H9 (cell line): ENCODE measurements at regions not wholly inside any gene's neighbourhood (a gene's known extent, or its start where the extent isn't known, plus 50 kb on each side); places are given as distances from the start of the nearest gene placed in this dataset.

Experiments
- DNase-seq: peaks from one replicate; pipeline ENCODE4 v3.0.0-alpha.2; 2017
- H2AFZ ChIP-seq: one replicate; pipeline ENCODE4 v1.6.1; 2013; ENCODE audit warnings: mild to moderate bottlenecking, low read length, control low read depth, moderate library complexity
- H2AK5ac ChIP-seq: 2 replicates; pipeline ENCODE4 v1.6.1; 2013; ENCODE audit warnings: low read length, control low read depth, mixed read lengths; ENCODE audit not compliant: insufficient read length
- H2BK120ac ChIP-seq: one replicate; pipeline ENCODE4 v1.6.1; 2013; ENCODE audit warnings: low read depth, mild to moderate bottlenecking, low read length, control low read depth, inconsistent platforms; ENCODE audit not compliant: poor library complexity, severe bottlenecking
- H2BK12ac ChIP-seq: 2 replicates; pipeline ENCODE4 v1.6.1; 2013; ENCODE audit warnings: low read length, control low read depth, mixed read lengths, low read depth; ENCODE audit not compliant: insufficient read length
- H2BK15ac ChIP-seq: 2 replicates; pipeline ENCODE4 v1.6.1; 2013; ENCODE audit warnings: low read depth, low read length, control low read depth
- H2BK20ac ChIP-seq: one replicate; pipeline ENCODE4 v1.6.1; 2013; ENCODE audit warnings: low read depth, mild to moderate bottlenecking, low read length, control low read depth, inconsistent platforms; ENCODE audit not compliant: poor library complexity, severe bottlenecking
- H2BK5ac ChIP-seq: 2 replicates; pipeline ENCODE4 v1.6.1; 2013; ENCODE audit warnings: low read length, control low read depth, mixed read lengths; ENCODE audit not compliant: insufficient read length
- H3K14ac ChIP-seq: 2 replicates; pipeline ENCODE4 v1.6.1; 2013; ENCODE audit warnings: low read length, control low read depth; ENCODE audit not compliant: insufficient read depth
- H3K18ac ChIP-seq: 2 replicates; pipeline ENCODE4 v1.6.1; 2013; ENCODE audit warnings: low read depth, mild to moderate bottlenecking, mixed read lengths, low read length, control low read depth; ENCODE audit not compliant: insufficient read length
- H3K23ac ChIP-seq: 2 replicates; pipeline ENCODE4 v1.6.1; 2013; ENCODE audit warnings: low read length, control low read depth, mixed read lengths, low read depth; ENCODE audit not compliant: insufficient read length
- H3K23me2 ChIP-seq: 2 replicates; pipeline ENCODE4 v1.6.1; 2013; ENCODE audit warnings: low read depth, mild to moderate bottlenecking, mixed read lengths, low read length, control low read depth; ENCODE audit not compliant: insufficient read length, poor library complexity, severe bottlenecking
- H3K27ac ChIP-seq: 2 replicates; pipeline ENCODE4 v1.5.1; 2013; ENCODE audit warnings: low read length, control low read depth, mixed read lengths, low read depth; ENCODE audit not compliant: insufficient read length
- H3K27me3 ChIP-seq: 2 replicates; pipeline ENCODE4 v1.6.1; 2013; ENCODE audit warnings: low read length, control low read depth, inconsistent platforms; ENCODE audit not compliant: insufficient read depth
- H3K4ac ChIP-seq: 2 replicates; pipeline ENCODE4 v1.6.1; 2013; ENCODE audit warnings: low read depth, mild to moderate bottlenecking, control low read depth, inconsistent platforms, low read length, moderate library complexity
- H3K4me1 ChIP-seq: 2 replicates; pipeline ENCODE4 v1.6.1; 2013; ENCODE audit warnings: low read length, control low read depth, inconsistent platforms; ENCODE audit not compliant: insufficient read depth
- H3K4me2 ChIP-seq: 2 replicates; pipeline ENCODE4 v1.6.1; 2013; ENCODE audit warnings: low read length, control low read depth, mixed read lengths; ENCODE audit not compliant: insufficient read length, insufficient read depth
- H3K56ac ChIP-seq: 2 replicates; pipeline ENCODE4 v1.6.1; 2013; ENCODE audit warnings: low read depth, mild to moderate bottlenecking, mixed read lengths, low read length, control low read depth; ENCODE audit not compliant: insufficient read length
- H3K79me1 ChIP-seq: 2 replicates; pipeline ENCODE4 v1.6.1; 2013; ENCODE audit warnings: low read depth, mild to moderate bottlenecking, moderate library complexity, low read length, control low read depth, inconsistent platforms; ENCODE audit not compliant: insufficient read depth, poor library complexity, severe bottlenecking
- H3K79me2 ChIP-seq: 2 replicates; pipeline ENCODE4 v1.6.1; 2013; ENCODE audit warnings: low read length, control low read depth, inconsistent platforms; ENCODE audit not compliant: insufficient read depth
- H3K9ac ChIP-seq: 2 replicates; pipeline ENCODE4 v1.6.1; 2013; ENCODE audit warnings: low read length, control low read depth, mixed read lengths; ENCODE audit not compliant: insufficient read length; ENCODE audit errors: extremely low read depth
- H3K9me3 ChIP-seq: one replicate; pipeline ENCODE4 v1.6.1; 2013; ENCODE audit warnings: low read depth, low read length, inconsistent platforms; ENCODE audit not compliant: control insufficient read depth
- H3T11ph ChIP-seq: one replicate; pipeline ENCODE4 v1.6.1; 2013; ENCODE audit warnings: mild to moderate bottlenecking, low read length, control low read depth, inconsistent platforms
- H4K20me1 ChIP-seq: one replicate; pipeline ENCODE4 v1.6.1; 2013; ENCODE audit not compliant: control insufficient read depth, insufficient read length, insufficient read depth
- H4K5ac ChIP-seq: 2 replicates; pipeline ENCODE4 v1.6.1; 2013; ENCODE audit warnings: low read depth, mild to moderate bottlenecking, mixed read lengths, low read length, control low read depth; ENCODE audit not compliant: insufficient read length
- H4K8ac ChIP-seq: replicated peaks from 2 replicates; pipeline ENCODE4 v1.6.1; 2013; ENCODE audit warnings: low read length, control low read depth, mixed read lengths, low read depth; ENCODE audit not compliant: insufficient read length
- H4K91ac ChIP-seq: 2 replicates; pipeline ENCODE4 v1.6.1; 2013; ENCODE audit warnings: low read depth, mild to moderate bottlenecking, moderate library complexity, mixed read lengths, low read length, control low read depth; ENCODE audit not compliant: insufficient read length
- H3K27ac Mint-ChIP-seq, 3 experiments: 2 replicates in 2 of 3; 3 replicates in 1 of 3; pipeline ENCODE4 v1.8.0; 2020 to 2021; ENCODE audit warnings: mixed read lengths in 3 of 3, mild to moderate bottlenecking in 1 of 3, moderate library complexity in 1 of 3
- H3K27me3 Mint-ChIP-seq: 2 replicates; pipeline ENCODE4 v1.8.0; 2021; ENCODE audit warnings: low read depth, mild to moderate bottlenecking, moderate library complexity, mixed read lengths
- H3K36me3 Mint-ChIP-seq, 3 experiments: 2 replicates in 2 of 3; 3 replicates in 1 of 3; pipeline ENCODE4 v1.8.0; 2020 to 2021; ENCODE audit warnings: low read depth in 3 of 3, mixed read lengths in 3 of 3; ENCODE audit not compliant: insufficient read depth in 1 of 3
- H3K4me1 Mint-ChIP-seq, 2 experiments: 2 replicates each; pipeline ENCODE4 v1.8.0; 2020; ENCODE audit warnings: mixed read lengths in 2 of 2
- H3K4me3 Mint-ChIP-seq, 2 experiments: 2 replicates in 1 of 2; 3 replicates in 1 of 2; pipeline ENCODE4 v1.8.0; 2020 to 2021; ENCODE audit warnings: mild to moderate bottlenecking in 2 of 2, mixed read lengths in 2 of 2, moderate library complexity in 1 of 2
- H3K9me3 Mint-ChIP-seq, 2 experiments: 2 replicates in 1 of 2; 3 replicates in 1 of 2; pipeline ENCODE4 v1.8.0; 2020; ENCODE audit warnings: mild to moderate bottlenecking in 2 of 2, mixed read lengths in 2 of 2, moderate library complexity in 1 of 2
- TF ChIP-seq, protein P1 (sequence below): fragments of 200-600 bp; sonication (generic); conservative IDR thresholded peaks from 3 replicates; pipeline ENCODE4 v1.8.0; 2021; ENCODE audit warnings: antibody characterized with exemption, mild to moderate bottlenecking

DNA sequence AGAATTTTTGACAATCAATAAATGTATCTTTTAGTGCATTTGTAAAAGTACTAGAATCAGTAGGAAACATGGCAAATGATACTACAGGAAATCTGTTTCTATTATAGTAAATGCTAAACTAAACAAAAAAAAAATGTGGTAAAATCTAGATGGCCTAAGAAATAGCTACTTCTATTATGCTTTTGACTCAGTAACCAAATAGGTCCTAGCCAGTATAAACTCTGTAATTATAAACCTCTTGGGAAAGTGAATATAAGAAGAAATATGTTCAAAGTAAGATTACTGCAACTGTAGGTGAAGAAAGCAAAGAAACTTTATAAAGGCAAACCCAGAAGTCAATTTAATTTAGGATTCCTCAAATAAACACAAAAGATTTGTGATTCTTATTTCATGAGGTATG lies 581.2 kb downstream of the LRFN5 start:
- no peak overlapping the region for H4K5ac ChIP-seq
- H3K56ac ChIP-seq, result no peak overlapping the region
- H3K9me3 ChIP-seq, result no peaks in the 10 kb centered on the region
- H3K23ac ChIP-seq, result no peak overlapping the region
- no peak overlapping the region for H2BK120ac ChIP-seq
- H3K4me3 Mint-ChIP-seq, result no peak overlapping the region
- H2AFZ ChIP-seq, result no peak overlapping the region
- no peak overlapping the region for H3K9ac ChIP-seq
- no peak for DNase-seq
- TF ChIP-seq, protein P1, sequence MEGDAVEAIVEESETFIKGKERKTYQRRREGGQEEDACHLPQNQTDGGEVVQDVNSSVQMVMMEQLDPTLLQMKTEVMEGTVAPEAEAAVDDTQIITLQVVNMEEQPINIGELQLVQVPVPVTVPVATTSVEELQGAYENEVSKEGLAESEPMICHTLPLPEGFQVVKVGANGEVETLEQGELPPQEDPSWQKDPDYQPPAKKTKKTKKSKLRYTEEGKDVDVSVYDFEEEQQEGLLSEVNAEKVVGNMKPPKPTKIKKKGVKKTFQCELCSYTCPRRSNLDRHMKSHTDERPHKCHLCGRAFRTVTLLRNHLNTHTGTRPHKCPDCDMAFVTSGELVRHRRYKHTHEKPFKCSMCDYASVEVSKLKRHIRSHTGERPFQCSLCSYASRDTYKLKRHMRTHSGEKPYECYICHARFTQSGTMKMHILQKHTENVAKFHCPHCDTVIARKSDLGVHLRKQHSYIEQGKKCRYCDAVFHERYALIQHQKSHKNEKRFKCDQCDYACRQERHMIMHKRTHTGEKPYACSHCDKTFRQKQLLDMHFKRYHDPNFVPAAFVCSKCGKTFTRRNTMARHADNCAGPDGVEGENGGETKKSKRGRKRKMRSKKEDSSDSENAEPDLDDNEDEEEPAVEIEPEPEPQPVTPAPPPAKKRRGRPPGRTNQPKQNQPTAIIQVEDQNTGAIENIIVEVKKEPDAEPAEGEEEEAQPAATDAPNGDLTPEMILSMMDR, result no peak
- H3K4me2 ChIP-seq, result no peak overlapping the region
- peaks cover 3% of the 10 kb centered on the region in 2 experiments; a peak in 3 of 4 replicates for H3K4me1 Mint-ChIP-seq
- H3T11ph ChIP-seq, result no peak overlapping the region
- H3K23me2 ChIP-seq, result no peaks in the 10 kb centered on the region
- H3K27me3 Mint-ChIP-seq, result no peaks in the 10 kb centered on the region
- H2BK12ac ChIP-seq, result no peak overlapping the region
- no peak overlapping the region for H2AK5ac ChIP-seq
- no peak overlapping the region for H4K8ac ChIP-seq
- H2BK15ac ChIP-seq, result no peak overlapping the region
- H3K4ac ChIP-seq, result no peak overlapping the region
- no peaks in the 10 kb centered on the region; the same call in 1 of the 2 replicates for H3K4me1 ChIP-seq
- H3K79me1 ChIP-seq, result no peaks in the 10 kb centered on the region
- H4K91ac ChIP-seq, result no peak overlapping the region
- no peak overlapping the region for H3K14ac ChIP-seq
- H3K27me3 ChIP-seq, result no peaks in the 10 kb centered on the region
- no peaks in the 10 kb centered on the region for H3K36me3 Mint-ChIP-seq
- H4K20me1 ChIP-seq, result no peaks in the 10 kb centered on the region
- H3K18ac ChIP-seq, result no peak overlapping the region
- no peaks in the 10 kb centered on the region for H3K9me3 Mint-ChIP-seq
- H3K27ac Mint-ChIP-seq, result no peak overlapping the region
- H2BK5ac ChIP-seq, result no peak overlapping the region
- H2BK20ac ChIP-seq, result no peak overlapping the region
- H3K79me2 ChIP-seq, result no peaks in the 10 kb centered on the region
- H3K27ac ChIP-seq, result no peak overlapping the region
